Activated gamma-delta T cell treated with Interleukin-2 at 50 U/mL for 16 hours (primary cell): ENCODE measurements at regions not wholly inside any gene's neighbourhood (a gene's known extent, or its start where the extent isn't known, plus 50 kb on each side); places are given as distances from the start of the nearest gene placed in this dataset.

Experiments used
- DNase-seq: peaks from one replicate; pipeline ENCODE4 v3.0.0-alpha.2; 2020

- no peak for DNase-seq
Measured at GRCh38 chr11:109564241-109564640, 142.3 kb downstream of the C11orf87 start.

GRCh38 chr11:109582470-109582869 is 160.5 kb downstream of the C11orf87 start:
- DNase-seq = no peak

- DNase-seq = no peak
Measured at GRCh38 chr11:109584001-109584972, 162.3 kb downstream of the C11orf87 start.

GRCh38 chr11:109586789-109587188 is 164.8 kb downstream of the C11orf87 start:
- DNase-seq = no peak

- DNase-seq = no peak
Measured at GRCh38 chr11:109590782-109591181, 168.8 kb downstream of the C11orf87 start.

- DNase-seq = no peak
Measured at GRCh38 chr11:109597336-109597735, 175.3 kb downstream of the C11orf87 start.

- no peak for DNase-seq
Measured at GRCh38 chr11:109604481-109605400, 182.8 kb downstream of the C11orf87 start.

GRCh38 chr11:109606256-109606655 is 184.3 kb downstream of the C11orf87 start:
- no peak for DNase-seq

- DNase-seq = no peak
Measured at GRCh38 chr11:109609454-109610185, 187.6 kb downstream of the C11orf87 start.

- DNase-seq = no peak
Measured at GRCh38 chr11:109612496-109612895, 190.5 kb downstream of the C11orf87 start.

- DNase-seq = no peak
Measured at GRCh38 chr11:109619498-109619897, 197.5 kb downstream of the C11orf87 start.

- DNase-seq = no peak
Measured at GRCh38 chr11:109629734-109630133, 207.7 kb downstream of the C11orf87 start.

GRCh38 chr11:109641549-109641948 is 219.6 kb downstream of the C11orf87 start:
- DNase-seq = no peak

GRCh38 chr11:109644152-109644551 is 222.2 kb downstream of the C11orf87 start:
- DNase-seq = no peak

- no peak for DNase-seq
Measured at GRCh38 chr11:109648804-109649203, 226.8 kb downstream of the C11orf87 start.

GRCh38 chr11:109654091-109654490 is 232.1 kb downstream of the C11orf87 start:
- no peak for DNase-seq

- no peak for DNase-seq
Measured at GRCh38 chr11:109658190-109658589, 236.2 kb downstream of the C11orf87 start.

GRCh38 chr11:109667719-109668118 is 245.7 kb downstream of the C11orf87 start:
- no peak for DNase-seq

GRCh38 chr11:109668973-109669634 is 247.1 kb downstream of the C11orf87 start:
- DNase-seq = no peak

- no peak for DNase-seq
Measured at GRCh38 chr11:109677231-109677630, 255.2 kb downstream of the C11orf87 start.

- DNase-seq = no peak
Measured at GRCh38 chr11:109677876-109678275, 255.9 kb downstream of the C11orf87 start.

- no peak for DNase-seq
Measured at GRCh38 chr11:109680127-109680526, 258.1 kb downstream of the C11orf87 start.
